ENCODE measurements at regions not wholly inside any gene's neighbourhood (a gene's known extent, or its start where the extent isn't known, plus 50 kb on each side); places are given as distances from the start of the nearest gene placed in this dataset.

GRCh38 chr2:104249629-104250028 lies 604.3 kb upstream of the POU3F3 start:
- no peak overlapping the region for H3K4me3 Mint-ChIP-seq
- DNase-seq (ENCODE audit: low spot score in 2 of 2, unreplicated experiment in 2 of 2): no peak
- H3K9me3 Mint-ChIP-seq: peaks cover 22% of the 10 kb centered on the region
- no peak for TF ChIP-seq CTCF (IDR thresholded peaks at IDR 0.05; ENCODE audit: unreplicated experiment)
- no peak overlapping the region for H3K27ac Mint-ChIP-seq
- H3K27me3 Mint-ChIP-seq (ENCODE audit: low read depth): no peaks in the 10 kb centered on the region
- H3K4me1 Mint-ChIP-seq: no peaks in the 10 kb centered on the region
- no peaks in the 10 kb centered on the region for H3K36me3 Mint-ChIP-seq

GRCh38 chr2:104250635-104251034 lies 603.3 kb upstream of the POU3F3 start:
- H3K36me3 Mint-ChIP-seq: no peaks in the 10 kb centered on the region
- TF ChIP-seq CTCF (IDR thresholded peaks at IDR 0.05; ENCODE audit: unreplicated experiment): no peak
- DNase-seq (ENCODE audit: low spot score in 2 of 2, unreplicated experiment in 2 of 2): no peak
- no peak overlapping the region for H3K4me3 Mint-ChIP-seq
- peaks cover 21% of the 10 kb centered on the region for H3K9me3 Mint-ChIP-seq
- H3K27ac Mint-ChIP-seq: no peak overlapping the region
- H3K27me3 Mint-ChIP-seq (ENCODE audit: low read depth): no peaks in the 10 kb centered on the region
- H3K4me1 Mint-ChIP-seq: no peaks in the 10 kb centered on the region

GRCh38 chr2:104254017-104254416 lies 599.9 kb upstream of the POU3F3 start:
- H3K27ac Mint-ChIP-seq: no peak overlapping the region
- no peaks in the 10 kb centered on the region for H3K4me1 Mint-ChIP-seq
- no peaks in the 10 kb centered on the region for H3K36me3 Mint-ChIP-seq
- no peak for TF ChIP-seq CTCF (IDR thresholded peaks at IDR 0.05; ENCODE audit: unreplicated experiment)
- no peak overlapping the region for H3K4me3 Mint-ChIP-seq
- no peaks in the 10 kb centered on the region for H3K27me3 Mint-ChIP-seq (ENCODE audit: low read depth)
- DNase-seq (ENCODE audit: low spot score in 2 of 2, unreplicated experiment in 2 of 2): no peak
- H3K9me3 Mint-ChIP-seq: peaks cover 53% of the 10 kb centered on the region

GRCh38 chr2:104262714-104263113 lies 591.2 kb upstream of the POU3F3 start:
- Mint-ChIP-seq H3K9me3 (peaks cover 68% of the 10 kb centered on the region), H3K27me3 (ENCODE audit: low read depth) (no peaks in the 10 kb centered on the region), H3K36me3 (peaks cover 7% of the 10 kb centered on the region), H3K4me3 (no peak overlapping the region), H3K4me1 (no peaks in the 10 kb centered on the region), H3K27ac (no peak overlapping the region)
- TF ChIP-seq CTCF (IDR thresholded peaks at IDR 0.05; ENCODE audit: unreplicated experiment): no peak
- no peak for DNase-seq (ENCODE audit: low spot score in 2 of 2, unreplicated experiment in 2 of 2)

- Mint-ChIP-seq H3K4me1 (no peaks in the 10 kb centered on the region), H3K27me3 (ENCODE audit: low read depth) (peaks cover under 1% of the 10 kb centered on the region), H3K36me3 (no peaks in the 10 kb centered on the region), H3K4me3 (no peak overlapping the region), H3K27ac (no peak overlapping the region), H3K9me3 (peaks cover 4% of the 10 kb centered on the region)
- no peak for DNase-seq (ENCODE audit: low spot score in 2 of 2, unreplicated experiment in 2 of 2)
- no peak for TF ChIP-seq CTCF (IDR thresholded peaks at IDR 0.05; ENCODE audit: unreplicated experiment)
These were observed 574.3 kb upstream of the POU3F3 start for GRCh38 chr2:104279646-104280045.

- H3K4me3 Mint-ChIP-seq: no peak overlapping the region
- H3K27me3 Mint-ChIP-seq (ENCODE audit: low read depth): no peaks in the 10 kb centered on the region
- no peaks in the 10 kb centered on the region for H3K36me3 Mint-ChIP-seq
- H3K4me1 Mint-ChIP-seq: no peaks in the 10 kb centered on the region
- no peak overlapping the region for H3K27ac Mint-ChIP-seq
- DNase-seq (ENCODE audit: low spot score in 2 of 2, unreplicated experiment in 2 of 2): no peak
- H3K9me3 Mint-ChIP-seq: peaks cover 4% of the 10 kb centered on the region
- no peak for TF ChIP-seq CTCF (IDR thresholded peaks at IDR 0.05; ENCODE audit: unreplicated experiment)
These were observed 573.7 kb upstream of the POU3F3 start for GRCh38 chr2:104280216-104280615.
